ENCODE measurements at regions not wholly inside any gene's neighbourhood (a gene's known extent, or its start where the extent isn't known, plus 50 kb on each side); places are given as distances from the start of the nearest gene placed in this dataset.

GRCh38 chr3:65284546-65284945 lies 596.7 kb upstream of the ADAMTS9 start:
- DNase-seq (no peak), ATAC-seq (no peak)
- Histone ChIP-seq H3K36me3 (ENCODE audit: insufficient read depth in 1 of 2, low read depth in 1 of 2) (no peaks in the 10 kb centered on the region), H3K27ac (no peak overlapping the region), H3K9me3 (no peaks in the 10 kb centered on the region), H3K27me3 (ENCODE audit: insufficient read depth in 3 of 3, low read length in 2 of 3) (peaks cover 0 to 5% (median 0%) of the 10 kb centered on the region in 3 donors), H3K4me3 (no peak overlapping the region), H3K4me1 (no peaks in the 10 kb centered on the region)
- intact Hi-C loops (cut with DNase I), result no loop called here
- WGBS, 3 donors, result 70 to 75% (median 71%) methylated on average over 6 of the region's 6 CpGs
- TF ChIP-seq, protein P1, sequence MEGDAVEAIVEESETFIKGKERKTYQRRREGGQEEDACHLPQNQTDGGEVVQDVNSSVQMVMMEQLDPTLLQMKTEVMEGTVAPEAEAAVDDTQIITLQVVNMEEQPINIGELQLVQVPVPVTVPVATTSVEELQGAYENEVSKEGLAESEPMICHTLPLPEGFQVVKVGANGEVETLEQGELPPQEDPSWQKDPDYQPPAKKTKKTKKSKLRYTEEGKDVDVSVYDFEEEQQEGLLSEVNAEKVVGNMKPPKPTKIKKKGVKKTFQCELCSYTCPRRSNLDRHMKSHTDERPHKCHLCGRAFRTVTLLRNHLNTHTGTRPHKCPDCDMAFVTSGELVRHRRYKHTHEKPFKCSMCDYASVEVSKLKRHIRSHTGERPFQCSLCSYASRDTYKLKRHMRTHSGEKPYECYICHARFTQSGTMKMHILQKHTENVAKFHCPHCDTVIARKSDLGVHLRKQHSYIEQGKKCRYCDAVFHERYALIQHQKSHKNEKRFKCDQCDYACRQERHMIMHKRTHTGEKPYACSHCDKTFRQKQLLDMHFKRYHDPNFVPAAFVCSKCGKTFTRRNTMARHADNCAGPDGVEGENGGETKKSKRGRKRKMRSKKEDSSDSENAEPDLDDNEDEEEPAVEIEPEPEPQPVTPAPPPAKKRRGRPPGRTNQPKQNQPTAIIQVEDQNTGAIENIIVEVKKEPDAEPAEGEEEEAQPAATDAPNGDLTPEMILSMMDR (IDR thresholded peaks at IDR 0.05), result no peak

- WGBS, 3 donors, result 28 to 57% (median 31%) methylated on average over 6 of the region's 6 CpGs
- ATAC-seq, result no peak
These were observed 591.5 kb upstream of the ADAMTS9 start for GRCh38 chr3:65279225-65279782.

GRCh38 chr3:65277798-65278197 lies 590.0 kb upstream of the ADAMTS9 start:
- intact Hi-C loops (cut with DNase I), result no loop called here
- DNase-seq (no peak), ATAC-seq (no peak)
- no peaks in the 10 kb centered on the region for H3K9me3 ChIP-seq
- H3K4me1 ChIP-seq, result no peaks in the 10 kb centered on the region
- H3K4me3 ChIP-seq, result no peak overlapping the region
- TF ChIP-seq, protein P1 (IDR thresholded peaks at IDR 0.05), result no peak
- no peak overlapping the region for H3K27ac ChIP-seq
- H3K27me3 ChIP-seq (ENCODE audit: insufficient read depth in 3 of 3, low read length in 2 of 3), result no peaks in the 10 kb centered on the region
- WGBS, 3 donors, result 77 to 92% (median 88%) methylated on average over 2 of the region's 2 CpGs
- H3K36me3 ChIP-seq (ENCODE audit: insufficient read depth in 1 of 2, low read depth in 1 of 2), result no peaks in the 10 kb centered on the region

More at GRCh38 chr3:65279225-65279782, 591.5 kb upstream of the ADAMTS9 start:
- Histone ChIP-seq H3K4me3 (no peak overlapping the region), H3K4me1 (no peaks in the 10 kb centered on the region), H3K27me3 (ENCODE audit: insufficient read depth in 3 of 3, low read length in 2 of 3) (peaks cover 0 to 5% (median 0%) of the 10 kb centered on the region in 3 donors), H3K36me3 (ENCODE audit: insufficient read depth in 1 of 2, low read depth in 1 of 2) (no peaks in the 10 kb centered on the region), H3K9me3 (no peaks in the 10 kb centered on the region), H3K27ac (no peak overlapping the region)
- TF ChIP-seq, protein P1 (IDR thresholded peaks at IDR 0.05), result no peak
- intact Hi-C loops (cut with DNase I), result no loop called here
- DNase-seq, result no peak

DNA sequence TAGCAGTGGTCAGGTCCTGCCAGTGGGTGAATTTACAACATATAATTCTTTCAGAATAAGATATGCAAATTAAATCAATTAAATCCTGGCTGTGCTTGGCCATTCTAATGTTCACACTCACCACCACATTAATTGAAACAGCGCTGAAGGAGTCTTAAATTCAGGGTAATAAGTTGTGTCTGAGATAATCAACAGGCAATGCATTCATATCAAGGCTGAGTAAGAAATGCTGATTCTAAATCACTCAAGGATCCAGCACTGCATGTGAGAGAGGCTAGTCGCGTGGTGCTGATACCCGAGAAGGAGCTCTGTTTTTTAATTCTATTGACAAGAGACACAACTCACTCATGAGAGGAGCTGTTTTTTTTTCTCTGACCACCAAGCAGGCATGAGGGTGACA lies 588.8 kb upstream of the ADAMTS9 start:
- WGBS, 3 donors, result 57 to 87% (median 62%) methylated on average over 4 of the region's 4 CpGs
- intact Hi-C loops (cut with DNase I), result no loop called here
- no peak overlapping the region for H3K4me3 ChIP-seq
- no peaks in the 10 kb centered on the region for H3K27me3 ChIP-seq (ENCODE audit: insufficient read depth in 3 of 3, low read length in 2 of 3)
- H3K9me3 ChIP-seq, result no peaks in the 10 kb centered on the region
- DNase-seq (no peak), ATAC-seq (no peak)
- H3K27ac ChIP-seq, result no peak overlapping the region
- no peaks in the 10 kb centered on the region for H3K36me3 ChIP-seq (ENCODE audit: insufficient read depth in 1 of 2, low read depth in 1 of 2)
- no peaks in the 10 kb centered on the region for H3K4me1 ChIP-seq
- TF ChIP-seq, protein P1 (IDR thresholded peaks at IDR 0.05), result no peak

DNA sequence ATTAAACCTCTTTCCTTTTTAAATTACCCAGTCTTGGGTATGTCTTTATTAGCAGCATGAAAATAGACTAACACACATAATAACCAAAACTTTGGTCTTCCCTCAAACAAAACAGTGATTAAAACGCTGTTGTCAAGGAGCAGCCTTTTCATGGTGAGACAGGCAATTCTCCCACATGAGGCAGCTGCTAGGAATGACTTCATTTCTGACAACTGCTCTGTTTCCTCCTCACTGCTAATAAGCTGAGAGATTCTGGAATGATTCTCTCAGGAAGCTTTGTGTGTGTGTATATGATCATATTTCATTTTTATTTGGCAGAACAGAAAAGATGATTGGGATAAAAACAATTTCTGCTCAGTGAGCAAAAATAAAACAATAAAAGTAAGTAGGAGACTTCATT lies 580.6 kb upstream of the ADAMTS9 start:
- WGBS, 3 donors, result 12 to 16% (median 14%) methylated on average over 1 of the region's 1 CpG
- ATAC-seq (no peak), DNase-seq (no peak)
- no peaks in the 10 kb centered on the region for H3K36me3 ChIP-seq (ENCODE audit: insufficient read depth in 1 of 2, low read depth in 1 of 2)
- H3K9me3 ChIP-seq, result no peaks in the 10 kb centered on the region
- no peaks in the 10 kb centered on the region for H3K27me3 ChIP-seq (ENCODE audit: insufficient read depth in 3 of 3, low read length in 2 of 3)
- TF ChIP-seq, protein P1 (IDR thresholded peaks at IDR 0.05), result no peak
- H3K4me1 ChIP-seq, result no peaks in the 10 kb centered on the region
- no peak overlapping the region for H3K27ac ChIP-seq
- intact Hi-C loops (cut with DNase I), result no loop called here
- H3K4me3 ChIP-seq, result no peak overlapping the region
